ENCODE measurements at regions not wholly inside any gene's neighbourhood (a gene's known extent, or its start where the extent isn't known, plus 50 kb on each side); places are given as distances from the start of the nearest gene placed in this dataset.

GRCh38 chr10:128281861-128282260 is 155.6 kb upstream of the MKI67 start:
- DNase-seq (no peak), ATAC-seq (no peak)

- no peak for DNase-seq
- ATAC-seq = no peak
Measured at GRCh38 chr10:128286141-128286761, 160.0 kb upstream of the MKI67 start.

- no peak for ATAC-seq
- DNase-seq = no peak
Measured at GRCh38 chr10:128286762-128287500, 160.7 kb upstream of the MKI67 start.

GRCh38 chr10:128287921-128288320 is 161.7 kb upstream of the MKI67 start:
- ATAC-seq (no peak), DNase-seq (no peak)

- DNase-seq (no peak), ATAC-seq (no peak)
Measured at GRCh38 chr10:128289621-128290020, 163.4 kb upstream of the MKI67 start.

- DNase-seq = no peak
- no peak for ATAC-seq
Measured at GRCh38 chr10:128295003-128295402, 168.8 kb upstream of the MKI67 start.

- DNase-seq = no peak
- ATAC-seq = no peak
Measured at GRCh38 chr10:128296253-128297007, 170.2 kb upstream of the MKI67 start.

GRCh38 chr10:128297709-128298378 is 171.6 kb upstream of the MKI67 start:
- DNase-seq (no peak), ATAC-seq (no peak)

- ATAC-seq (no peak), DNase-seq (no peak)
Measured at GRCh38 chr10:128298587-128298986, 172.4 kb upstream of the MKI67 start.

GRCh38 chr10:128300290-128300824 is 174.1 kb upstream of the MKI67 start:
- no peak for DNase-seq
- no peak for ATAC-seq

- ATAC-seq = no peak
- DNase-seq = no peak
Measured at GRCh38 chr10:128301051-128301450, 174.8 kb upstream of the MKI67 start.

- ATAC-seq = no peak
- no peak for DNase-seq
Measured at GRCh38 chr10:128302808-128303207, 176.6 kb upstream of the MKI67 start.

- ATAC-seq (no peak), DNase-seq (no peak)
Measured at GRCh38 chr10:128304271-128304670, 178.0 kb upstream of the MKI67 start.

GRCh38 chr10:128305601-128306345 is 179.6 kb upstream of the MKI67 start:
- ATAC-seq = no peak
- no peak for DNase-seq

GRCh38 chr10:128306535-128306934 is 180.3 kb upstream of the MKI67 start:
- DNase-seq (no peak), ATAC-seq (no peak)

- ATAC-seq = no peak
- no peak for DNase-seq
Measured at GRCh38 chr10:128306966-128307365, 180.7 kb upstream of the MKI67 start.

GRCh38 chr10:128307820-128308219 is 181.6 kb upstream of the MKI67 start:
- no peak for ATAC-seq
- no peak for DNase-seq

- DNase-seq = no peak
- ATAC-seq = no peak
Measured at GRCh38 chr10:128310971-128311658, 184.9 kb upstream of the MKI67 start.

GRCh38 chr10:128312250-128312649 is 186.0 kb upstream of the MKI67 start:
- ATAC-seq (no peak), DNase-seq (no peak)

- ATAC-seq = no peak
Measured at GRCh38 chr10:128314686-128315085, 188.5 kb upstream of the MKI67 start.

GRCh38 chr10:128316121-128316726 is 190.0 kb upstream of the MKI67 start:
- ATAC-seq (no peak), DNase-seq (no peak)

More at GRCh38 chr10:128314686-128315085, 188.5 kb upstream of the MKI67 start:
- no peak for DNase-seq

All from stimulated activated naive CD8-positive, alpha-beta T cell treated with anti-CD3 and anti-CD28 coated beads, Interleukin-15, Interleukin-2, amounts not matched to agents 100 U/mL and 50 U/mL, for 24 hours (primary cell).